ENCODE measurements at regions not wholly inside any gene's neighbourhood (a gene's known extent, or its start where the extent isn't known, plus 50 kb on each side); places are given as distances from the start of the nearest gene placed in this dataset.

DNA sequence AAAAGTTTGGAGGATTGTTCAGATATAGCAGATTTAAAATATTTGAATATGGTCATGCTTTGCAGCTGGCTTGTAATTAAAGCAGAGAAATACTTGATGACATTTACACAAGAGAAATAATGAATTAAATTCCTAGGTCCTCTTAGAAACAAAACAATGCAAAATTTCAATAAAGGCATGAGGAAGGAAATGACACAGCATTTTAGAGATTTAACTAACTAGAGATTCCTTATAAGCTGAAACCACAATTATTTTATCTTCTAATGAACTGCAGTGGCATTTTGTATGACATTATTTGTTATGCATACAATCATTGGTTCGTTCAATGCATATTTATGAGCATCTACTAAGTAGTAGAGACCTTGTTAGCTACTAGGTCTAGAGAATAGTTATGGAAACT, 490.9 kb downstream of the ZWINT start:
- Histone ChIP-seq H3K9me3 (ENCODE audit: control insufficient read depth in 4 of 4, insufficient read depth in 3 of 4, low read length in 3 of 4) (no peaks in the 10 kb centered on the region), H3K4me1 (ENCODE audit: control insufficient read depth in 5 of 5, insufficient read depth in 5 of 5, low read length in 5 of 5) (no peaks in the 10 kb centered on the region), H3K27ac (ENCODE audit: low read depth in 1 of 2, low read length in 1 of 2) (no peak overlapping the region), H3K4me3 (no peak overlapping the region), H3K36me3 (ENCODE audit: control insufficient read depth in 4 of 4, insufficient read depth in 4 of 4, low read length in 4 of 4) (no peaks in the 10 kb centered on the region), H3K27me3 (ENCODE audit: control insufficient read depth in 3 of 3, insufficient read depth in 3 of 3, low read length in 2 of 3) (no peaks in the 10 kb centered on the region), H3K9ac (ENCODE audit: insufficient read depth in 1 of 2, low read length in 2 of 2) (no peak overlapping the region)
- TF ChIP-seq, protein P1, sequence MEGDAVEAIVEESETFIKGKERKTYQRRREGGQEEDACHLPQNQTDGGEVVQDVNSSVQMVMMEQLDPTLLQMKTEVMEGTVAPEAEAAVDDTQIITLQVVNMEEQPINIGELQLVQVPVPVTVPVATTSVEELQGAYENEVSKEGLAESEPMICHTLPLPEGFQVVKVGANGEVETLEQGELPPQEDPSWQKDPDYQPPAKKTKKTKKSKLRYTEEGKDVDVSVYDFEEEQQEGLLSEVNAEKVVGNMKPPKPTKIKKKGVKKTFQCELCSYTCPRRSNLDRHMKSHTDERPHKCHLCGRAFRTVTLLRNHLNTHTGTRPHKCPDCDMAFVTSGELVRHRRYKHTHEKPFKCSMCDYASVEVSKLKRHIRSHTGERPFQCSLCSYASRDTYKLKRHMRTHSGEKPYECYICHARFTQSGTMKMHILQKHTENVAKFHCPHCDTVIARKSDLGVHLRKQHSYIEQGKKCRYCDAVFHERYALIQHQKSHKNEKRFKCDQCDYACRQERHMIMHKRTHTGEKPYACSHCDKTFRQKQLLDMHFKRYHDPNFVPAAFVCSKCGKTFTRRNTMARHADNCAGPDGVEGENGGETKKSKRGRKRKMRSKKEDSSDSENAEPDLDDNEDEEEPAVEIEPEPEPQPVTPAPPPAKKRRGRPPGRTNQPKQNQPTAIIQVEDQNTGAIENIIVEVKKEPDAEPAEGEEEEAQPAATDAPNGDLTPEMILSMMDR (IDR thresholded peaks at IDR 0.05; ENCODE audit: control extremely low read depth, extremely low read depth): no peak
- WGBS, 2 donors: 50 to 70% methylated on average over 1 of the region's 1 CpG
- DNase-seq (no peak), ATAC-seq (ENCODE audit: insufficient read depth, low FRiP score) (no peak)

DNA sequence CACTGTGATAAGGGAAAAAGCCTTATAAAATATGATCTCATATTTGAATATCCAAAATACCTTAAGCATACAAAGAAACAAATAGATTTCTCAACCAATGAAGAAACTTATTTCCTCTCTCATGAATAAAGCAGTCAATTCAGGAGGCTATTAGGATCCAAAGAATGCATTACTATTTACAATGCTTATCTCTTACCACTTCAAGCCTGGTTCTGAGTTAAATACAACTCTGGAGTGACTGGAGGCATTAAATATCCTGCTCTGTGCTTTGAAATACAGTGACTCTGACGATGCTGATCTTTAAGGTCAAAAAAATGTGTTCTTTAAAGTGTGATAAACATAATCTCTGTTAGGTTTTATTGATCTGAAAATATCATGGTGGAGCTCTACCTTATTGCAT, 493.2 kb downstream of the ZWINT start:
- Histone ChIP-seq H3K36me3 (ENCODE audit: control insufficient read depth in 4 of 4, insufficient read depth in 4 of 4, low read length in 4 of 4) (no peaks in the 10 kb centered on the region), H3K4me1 (ENCODE audit: control insufficient read depth in 5 of 5, insufficient read depth in 5 of 5, low read length in 5 of 5) (no peaks in the 10 kb centered on the region), H3K27ac (ENCODE audit: low read depth in 1 of 2, low read length in 1 of 2) (no peak overlapping the region), H3K9ac (ENCODE audit: insufficient read depth in 1 of 2, low read length in 2 of 2) (no peak overlapping the region), H3K9me3 (ENCODE audit: control insufficient read depth in 4 of 4, insufficient read depth in 3 of 4, low read length in 3 of 4) (no peaks in the 10 kb centered on the region), H3K27me3 (ENCODE audit: control insufficient read depth in 3 of 3, insufficient read depth in 3 of 3, low read length in 2 of 3) (no peaks in the 10 kb centered on the region), H3K4me3 (no peak overlapping the region)
- ATAC-seq (ENCODE audit: insufficient read depth, low FRiP score): no peak
- peak in 1 of 3 donors; percentile 13 for DNase-seq
- TF ChIP-seq, protein P1 (IDR thresholded peaks at IDR 0.05; ENCODE audit: control extremely low read depth, extremely low read depth): no peak
- WGBS, 2 donors: 29 to 74% methylated on average over 1 of the region's 1 CpG

DNA sequence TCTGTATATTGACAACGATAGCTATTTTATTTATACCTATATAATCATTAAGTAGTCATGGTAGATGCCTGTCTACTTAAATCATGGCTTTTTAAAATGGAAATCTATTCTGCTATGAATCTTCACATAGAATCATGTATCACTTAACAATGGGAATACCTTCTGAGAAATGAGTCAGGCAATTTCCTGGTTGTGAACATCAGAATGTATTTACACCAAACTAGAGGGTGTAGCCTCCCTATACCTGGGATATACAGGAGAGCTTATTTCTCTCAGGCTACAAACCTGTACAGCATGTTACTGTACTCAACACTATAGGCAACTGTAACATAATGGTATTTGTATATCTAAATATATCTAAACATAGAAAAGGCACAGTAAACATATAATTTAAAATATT, 502.3 kb downstream of the ZWINT start:
- Histone ChIP-seq H3K27ac (ENCODE audit: low read depth in 1 of 2, low read length in 1 of 2) (no peak overlapping the region), H3K36me3 (ENCODE audit: control insufficient read depth in 4 of 4, insufficient read depth in 4 of 4, low read length in 4 of 4) (no peaks in the 10 kb centered on the region)
- WGBS, 2 donors: 83 to 87% methylated on average over 1 of the region's 1 CpG

DNA sequence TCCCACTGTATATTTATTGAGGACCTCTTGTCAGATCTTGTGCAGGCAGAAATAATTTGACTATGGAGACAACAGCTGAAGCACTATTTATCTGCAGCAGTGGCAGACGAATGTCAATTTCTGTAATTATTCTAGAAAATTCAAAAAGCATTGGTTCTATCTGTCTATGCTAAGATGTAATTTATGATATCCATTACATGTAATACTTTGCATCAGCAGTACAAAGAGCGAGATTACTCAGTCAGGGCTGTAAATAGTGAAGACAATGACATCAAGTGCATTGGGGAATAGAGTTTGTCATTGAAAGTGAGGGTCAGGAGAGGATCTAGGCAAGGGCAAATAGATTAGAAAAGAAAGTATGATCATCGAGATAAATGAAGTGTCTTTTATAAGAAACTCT, 508.2 kb downstream of the ZWINT start:
- H3K9me3 ChIP-seq (ENCODE audit: control insufficient read depth in 4 of 4, insufficient read depth in 3 of 4, low read length in 3 of 4): peaks cover 0 to 3% (median 0%) of the 10 kb centered on the region in 4 donors
- H3K9ac ChIP-seq (ENCODE audit: insufficient read depth in 1 of 2, low read length in 2 of 2): no peak overlapping the region
- no peak for ATAC-seq (ENCODE audit: insufficient read depth, low FRiP score)
- H3K27ac ChIP-seq (ENCODE audit: low read depth in 1 of 2, low read length in 1 of 2): no peak overlapping the region
- no peaks in the 10 kb centered on the region for H3K36me3 ChIP-seq (ENCODE audit: control insufficient read depth in 4 of 4, insufficient read depth in 4 of 4, low read length in 4 of 4)
- no peaks in the 10 kb centered on the region for H3K4me1 ChIP-seq (ENCODE audit: control insufficient read depth in 5 of 5, insufficient read depth in 5 of 5, low read length in 5 of 5)
- 69 to 81% methylated on average over 3 of the region's 3 CpGs for WGBS, 2 donors
- DNase-seq: no peak
- H3K27me3 ChIP-seq (ENCODE audit: control insufficient read depth in 3 of 3, insufficient read depth in 3 of 3, low read length in 2 of 3): no peaks in the 10 kb centered on the region
- TF ChIP-seq, protein P1 (IDR thresholded peaks at IDR 0.05; ENCODE audit: control extremely low read depth, extremely low read depth): no peak
- no peak overlapping the region for H3K4me3 ChIP-seq

More for the DNA sequence above, 502.3 kb downstream of the ZWINT start:
- Histone ChIP-seq H3K27me3 (ENCODE audit: control insufficient read depth in 3 of 3, insufficient read depth in 3 of 3, low read length in 2 of 3) (no peaks in the 10 kb centered on the region), H3K9me3 (ENCODE audit: control insufficient read depth in 4 of 4, insufficient read depth in 3 of 4, low read length in 3 of 4) (peaks cover 0 to 6% (median 4%) of the 10 kb centered on the region in 4 donors), H3K4me1 (ENCODE audit: control insufficient read depth in 5 of 5, insufficient read depth in 5 of 5, low read length in 5 of 5) (no peaks in the 10 kb centered on the region), H3K4me3 (no peak overlapping the region), H3K9ac (ENCODE audit: insufficient read depth in 1 of 2, low read length in 2 of 2) (no peak overlapping the region)
- ATAC-seq (ENCODE audit: insufficient read depth, low FRiP score) (no peak), DNase-seq (no peak)
- TF ChIP-seq, protein P1 (IDR thresholded peaks at IDR 0.05; ENCODE audit: control extremely low read depth, extremely low read depth): no peak

Data from lung (tissue), 11 donors.